D721Med (cell line): ENCODE measurements at regions not wholly inside any gene's neighbourhood (a gene's known extent, or its start where the extent isn't known, plus 50 kb on each side); places are given as distances from the start of the nearest gene placed in this dataset.

Experiments
- DNase-seq: peaks from one replicate; pipeline ENCODE4 v3.0.0; 2011; ENCODE audit warnings: low spot score; ENCODE audit not compliant: insufficient read length
- FAIRE-seq: peaks from 2 replicates; lab custom pipeline; 2011; peaks lifted over from hg19 to GRCh38; lab: Jason Lieb, UNC
- TF ChIP-seq, protein P1 (sequence below): IDR thresholded peaks from 2 replicates; pipeline ENCODE4 v1.5.1; 2012; ENCODE audit warnings: mild to moderate bottlenecking, control low read depth; ENCODE audit not compliant: insufficient read depth; ENCODE audit errors: missing control alignments

DNA sequence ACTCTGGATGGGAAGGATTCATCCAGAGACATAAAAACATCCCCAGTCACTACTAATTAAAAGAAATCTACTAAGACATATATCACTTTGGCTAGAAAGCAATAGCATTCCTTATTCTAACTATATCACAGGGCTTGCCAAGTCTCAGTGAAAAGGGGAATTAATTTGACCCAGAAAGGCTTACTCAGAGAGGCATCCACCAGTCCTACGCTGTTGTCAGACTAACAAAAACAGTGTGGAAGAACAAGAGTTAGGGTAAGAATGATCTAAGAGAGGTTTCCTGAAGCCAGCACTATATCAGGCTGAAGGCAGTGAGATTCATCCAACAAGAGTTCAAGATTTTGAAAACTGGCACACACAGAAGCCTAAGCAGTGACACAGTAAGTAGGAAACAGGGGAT, 126.1 kb downstream of the GDAP2 start:
- no peak for FAIRE-seq

DNA sequence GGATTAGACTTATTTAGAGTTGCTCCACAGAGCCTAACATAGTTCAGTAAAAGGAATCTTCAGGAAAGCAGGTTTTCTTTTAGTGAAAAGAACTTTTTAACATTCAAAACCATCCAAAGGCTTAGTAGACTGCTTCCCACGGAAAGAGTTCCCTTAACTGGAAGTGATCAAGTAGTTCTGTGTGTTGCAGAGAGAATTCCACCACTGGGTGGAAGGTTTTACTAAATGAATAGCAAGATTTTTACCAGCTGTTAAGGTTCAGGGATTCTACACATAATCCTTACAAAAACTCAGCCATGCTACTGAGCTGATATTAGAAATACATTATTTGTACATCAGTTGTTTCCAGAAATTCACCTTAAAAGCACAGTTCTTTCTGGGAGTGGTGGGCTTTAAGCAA, 119.7 kb downstream of the GDAP2 start:
- FAIRE-seq, result no peak
- TF ChIP-seq, protein P1, sequence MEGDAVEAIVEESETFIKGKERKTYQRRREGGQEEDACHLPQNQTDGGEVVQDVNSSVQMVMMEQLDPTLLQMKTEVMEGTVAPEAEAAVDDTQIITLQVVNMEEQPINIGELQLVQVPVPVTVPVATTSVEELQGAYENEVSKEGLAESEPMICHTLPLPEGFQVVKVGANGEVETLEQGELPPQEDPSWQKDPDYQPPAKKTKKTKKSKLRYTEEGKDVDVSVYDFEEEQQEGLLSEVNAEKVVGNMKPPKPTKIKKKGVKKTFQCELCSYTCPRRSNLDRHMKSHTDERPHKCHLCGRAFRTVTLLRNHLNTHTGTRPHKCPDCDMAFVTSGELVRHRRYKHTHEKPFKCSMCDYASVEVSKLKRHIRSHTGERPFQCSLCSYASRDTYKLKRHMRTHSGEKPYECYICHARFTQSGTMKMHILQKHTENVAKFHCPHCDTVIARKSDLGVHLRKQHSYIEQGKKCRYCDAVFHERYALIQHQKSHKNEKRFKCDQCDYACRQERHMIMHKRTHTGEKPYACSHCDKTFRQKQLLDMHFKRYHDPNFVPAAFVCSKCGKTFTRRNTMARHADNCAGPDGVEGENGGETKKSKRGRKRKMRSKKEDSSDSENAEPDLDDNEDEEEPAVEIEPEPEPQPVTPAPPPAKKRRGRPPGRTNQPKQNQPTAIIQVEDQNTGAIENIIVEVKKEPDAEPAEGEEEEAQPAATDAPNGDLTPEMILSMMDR, result no peak
- DNase-seq, result no peak

More for the DNA sequence above, 126.1 kb downstream of the GDAP2 start:
- TF ChIP-seq, protein P1, result no peak
- DNase-seq, result no peak

DNA sequence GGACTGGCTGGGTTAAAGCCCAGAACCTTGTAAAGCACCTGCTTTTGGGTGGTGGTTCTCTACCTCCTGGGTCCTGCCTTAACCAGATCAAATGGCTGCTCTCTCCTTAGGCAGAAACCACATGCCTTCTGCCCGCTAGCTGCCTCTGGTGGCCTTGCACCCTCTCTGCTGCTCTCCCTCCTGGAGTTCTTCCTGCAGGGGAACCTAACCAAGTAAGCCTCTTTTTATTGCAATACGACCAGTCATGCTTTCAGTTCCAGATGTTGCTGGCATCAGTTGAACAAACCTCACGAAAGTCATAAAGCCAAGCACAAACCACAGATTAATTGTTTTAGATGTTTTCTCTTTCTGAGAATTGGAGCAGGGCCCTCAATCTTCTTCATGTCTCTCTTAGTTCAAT, 118.9 kb downstream of the GDAP2 start:
- FAIRE-seq, result no peak

DNA sequence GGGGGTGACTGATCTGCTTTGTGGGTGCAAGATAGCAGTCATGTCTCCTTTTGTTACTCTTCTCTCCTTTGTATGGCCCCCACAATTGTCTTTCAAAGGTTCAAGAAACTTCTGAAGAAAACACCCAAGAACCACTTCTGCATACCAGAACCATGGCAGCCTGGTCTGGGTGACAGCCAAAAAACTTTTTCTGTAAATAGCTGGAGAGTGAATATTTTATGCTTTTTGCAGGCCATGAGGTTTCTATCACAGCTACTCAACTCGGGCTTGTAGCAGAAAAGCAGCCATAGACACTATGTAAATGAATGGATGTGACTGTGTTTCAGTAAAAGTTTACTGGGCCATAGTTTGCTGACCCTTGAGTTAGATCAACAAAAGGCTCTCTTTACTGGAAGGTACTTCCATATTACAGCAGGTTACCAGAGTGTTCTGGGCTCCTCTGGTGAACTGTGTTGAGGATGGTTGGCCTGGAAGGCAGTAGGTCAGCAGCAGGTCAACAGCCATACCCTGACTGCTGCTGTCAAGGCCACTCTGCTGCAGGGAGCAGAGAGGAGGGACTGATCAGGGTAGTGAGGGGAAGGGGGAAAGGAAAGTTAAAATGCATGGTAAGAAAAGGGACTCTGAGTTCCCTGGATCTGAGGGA, 116.4 kb downstream of the GDAP2 start:
- FAIRE-seq, result no peak
- TF ChIP-seq, protein P1, result no peak
- no peak for DNase-seq

More for the DNA sequence above, 118.9 kb downstream of the GDAP2 start:
- TF ChIP-seq, protein P1, result no peak
- DNase-seq, result no peak
